ENCODE measurements at regions not wholly inside any gene's neighbourhood (a gene's known extent, or its start where the extent isn't known, plus 50 kb on each side); places are given as distances from the start of the nearest gene placed in this dataset.

GRCh38 chr18:57275111-57275510, 77.2 kb upstream of the ST8SIA3 start:
- no peaks in the 10 kb centered on the region for H3K9me3 ChIP-seq
- ATAC-seq (no peak), DNase-seq (no peak)
- no peaks in the 10 kb centered on the region for H3K4me1 ChIP-seq
- no peak overlapping the region for H3K4me3 ChIP-seq
- no peaks in the 10 kb centered on the region for H3K36me3 ChIP-seq
- intact Hi-C loops (cut with DNase I), result no loop called here
- H3K27ac ChIP-seq, result no peak overlapping the region
- H3K27me3 ChIP-seq (ENCODE audit: low read depth), result no peaks in the 10 kb centered on the region
- no peak for TF ChIP-seq CTCF (IDR thresholded peaks at IDR 0.05)

GRCh38 chr18:57276829-57277228, 75.5 kb upstream of the ST8SIA3 start:
- TF ChIP-seq CTCF (IDR thresholded peaks at IDR 0.05), result no peak
- Histone ChIP-seq H3K4me1 (no peaks in the 10 kb centered on the region), H3K36me3 (no peaks in the 10 kb centered on the region), H3K27me3 (ENCODE audit: low read depth) (no peaks in the 10 kb centered on the region), H3K4me3 (no peak overlapping the region), H3K9me3 (no peaks in the 10 kb centered on the region), H3K27ac (no peak overlapping the region)
- ATAC-seq (no peak), DNase-seq (no peak)
- intact Hi-C loops (cut with DNase I), result no loop called here

- DNase-seq (no peak), ATAC-seq (no peak)
- Histone ChIP-seq H3K4me3 (no peak overlapping the region), H3K9me3 (no peaks in the 10 kb centered on the region), H3K36me3 (no peaks in the 10 kb centered on the region), H3K27me3 (ENCODE audit: low read depth) (no peaks in the 10 kb centered on the region), H3K4me1 (no peaks in the 10 kb centered on the region), H3K27ac (no peak overlapping the region)
- intact Hi-C loops (cut with DNase I), result no loop called here
- TF ChIP-seq CTCF (IDR thresholded peaks at IDR 0.05), result no peak
These were observed 73.4 kb upstream of the ST8SIA3 start for GRCh38 chr18:57278933-57279332.

GRCh38 chr18:57281519-57281918, 70.8 kb upstream of the ST8SIA3 start:
- Histone ChIP-seq H3K36me3 (no peaks in the 10 kb centered on the region), H3K9me3 (no peaks in the 10 kb centered on the region), H3K4me1 (no peaks in the 10 kb centered on the region), H3K27me3 (ENCODE audit: low read depth) (no peaks in the 10 kb centered on the region), H3K27ac (no peak overlapping the region), H3K4me3 (no peak overlapping the region)
- no peak for ATAC-seq
- TF ChIP-seq CTCF (IDR thresholded peaks at IDR 0.05), result no peak
- DNase-seq, result no peak
- intact Hi-C loops (cut with DNase I), result no loop called here

GRCh38 chr18:57286949-57287348, 65.4 kb upstream of the ST8SIA3 start:
- no peaks in the 10 kb centered on the region for H3K36me3 ChIP-seq
- intact Hi-C loops (cut with DNase I), result no loop called here
- DNase-seq (no peak), ATAC-seq (no peak)
- H3K27me3 ChIP-seq (ENCODE audit: low read depth), result no peaks in the 10 kb centered on the region
- no peak overlapping the region for H3K4me3 ChIP-seq
- no peaks in the 10 kb centered on the region for H3K4me1 ChIP-seq
- TF ChIP-seq CTCF (IDR thresholded peaks at IDR 0.05), result no peak
- no peak overlapping the region for H3K27ac ChIP-seq
- H3K9me3 ChIP-seq, result no peaks in the 10 kb centered on the region

- TF ChIP-seq CTCF (IDR thresholded peaks at IDR 0.05), result no peak
These were observed 64.6 kb upstream of the ST8SIA3 start for GRCh38 chr18:57287766-57288165.

More at GRCh38 chr18:57287766-57288165, 64.6 kb upstream of the ST8SIA3 start:
- H3K27me3 ChIP-seq (ENCODE audit: low read depth), result no peaks in the 10 kb centered on the region
- no peak for ATAC-seq
- H3K36me3 ChIP-seq, result no peaks in the 10 kb centered on the region
- no peak overlapping the region for H3K27ac ChIP-seq
- H3K4me3 ChIP-seq, result no peak overlapping the region
- no peaks in the 10 kb centered on the region for H3K4me1 ChIP-seq
- no peak for DNase-seq
- intact Hi-C loops (cut with DNase I), result no loop called here
- H3K9me3 ChIP-seq, result no peaks in the 10 kb centered on the region

All from lower lobe of right lung (tissue), 2 donors.